IMR-90 (cell line): ENCODE measurements at regions not wholly inside any gene's neighbourhood (a gene's known extent, or its start where the extent isn't known, plus 50 kb on each side); places are given as distances from the start of the nearest gene placed in this dataset.
"Not testable (repeated sequence)": the region's sequence is repeated elsewhere in the genome, so short reads cannot be mapped to it uniquely, and the experiment has no call there.

Experiments
- ATAC-seq: fragments of 200-7000 bp; cut with Tn5 transposase; 2 replicates; pipeline ENCODE4 v1.9.1; 2020; ENCODE audit warnings: low read depth, mild to moderate bottlenecking, moderate library complexity
- BruUV-seq: library from RNA; stranded (reverse); fragments of 400-500 nt; replicated peaks from 2 replicates; lab custom pipeline; 2021; lab: Mats Ljungman, UMichigan
- CTCF ChIA-PET: fragments of 300-600 bp; formaldehyde crosslinking; extraction: SDS; loops from one replicate; lab custom pipeline; 2021; ENCODE audit warnings: antibody characterized with exemption; lab: Yijun Ruan, JAX
- POLR2A ChIA-PET: fragments of 300-600 bp; sonication (Branson Sonifier 250); formaldehyde crosslinking; loops from one replicate; lab custom pipeline; 2022; ENCODE audit warnings: antibody characterized with exemption; ENCODE audit not compliant: unreplicated experiment; lab: Charles Lee
- DNase-seq: peaks from one replicate; pipeline ENCODE4 v3.0.0; 2013
- H2AFZ ChIP-seq: replicated peaks from 2 replicates; pipeline ENCODE3; 2013; ENCODE audit warnings: low read length, mild to moderate bottlenecking; ENCODE audit not compliant: poor library complexity
- H2AK5ac ChIP-seq: 2 replicates; pipeline ENCODE4 v1.6.1; 2013; ENCODE audit warnings: low read depth, low read length, inconsistent platforms
- H2AK9ac ChIP-seq: replicated peaks from 2 replicates; pipeline ENCODE3; 2013; ENCODE audit warnings: mild to moderate bottlenecking, low read depth, low read length, moderate library complexity; ENCODE audit not compliant: poor library complexity
- H2BK120ac ChIP-seq: 2 replicates; pipeline ENCODE4 v1.6.1; 2013; ENCODE audit warnings: low read depth, low read length, inconsistent platforms
- H2BK15ac ChIP-seq: 3 replicates; pipeline ENCODE4 v1.6.1; 2013; ENCODE audit warnings: low read depth, low read length, inconsistent platforms
- H2BK20ac ChIP-seq: 2 replicates; pipeline ENCODE4 v1.6.1; 2013; ENCODE audit warnings: low read depth, mild to moderate bottlenecking, inconsistent platforms, low read length, moderate library complexity
- H2BK5ac ChIP-seq: 2 replicates; pipeline ENCODE4 v1.6.1; 2013; ENCODE audit warnings: mild to moderate bottlenecking, low read depth, low read length, inconsistent platforms; ENCODE audit not compliant: poor library complexity, severe bottlenecking
- H3K14ac ChIP-seq: replicated peaks from 2 replicates; pipeline ENCODE4 v1.6.1; 2013; ENCODE audit warnings: low read depth, low read length, inconsistent platforms
- H3K18ac ChIP-seq: 2 replicates; pipeline ENCODE4 v1.6.1; 2013; ENCODE audit warnings: low read depth, low read length, control low read depth
- H3K23ac ChIP-seq: 2 replicates; pipeline ENCODE4 v1.6.1; 2013; ENCODE audit warnings: low read depth, low read length, inconsistent platforms
- H3K27ac ChIP-seq: 2 replicates; pipeline ENCODE4 v1.5.1; 2013; ENCODE audit warnings: mild to moderate bottlenecking, control low read depth, low read length; ENCODE audit not compliant: insufficient read depth
- H3K27me3 ChIP-seq: 2 replicates; pipeline ENCODE4 v1.6.1; 2013; ENCODE audit warnings: low read length; ENCODE audit not compliant: control insufficient read depth, insufficient read depth
- H3K36me3 ChIP-seq: 2 replicates; pipeline ENCODE4 v1.6.1; 2013; ENCODE audit warnings: low read length, mixed read lengths; ENCODE audit not compliant: control insufficient read depth, insufficient read depth
- H3K4ac ChIP-seq: 2 replicates; pipeline ENCODE4 v1.6.1; 2013; ENCODE audit warnings: low read depth, low read length, inconsistent platforms
- H3K4me1 ChIP-seq: 2 replicates; pipeline ENCODE4 v1.6.1; 2013; ENCODE audit warnings: low read length, mixed read lengths; ENCODE audit not compliant: control insufficient read depth, insufficient read depth
- H3K4me2 ChIP-seq: 2 replicates; pipeline ENCODE4 v1.6.1; 2013; ENCODE audit warnings: low read depth, mild to moderate bottlenecking, control low read depth, low read length, moderate library complexity
- H3K4me3 ChIP-seq: 2 replicates; pipeline ENCODE4 v1.5.1; 2013; ENCODE audit warnings: low read depth, mild to moderate bottlenecking, control low read depth, low read length, moderate library complexity; ENCODE audit not compliant: insufficient read depth
- H3K56ac ChIP-seq: 2 replicates; pipeline ENCODE4 v1.6.1; 2013; ENCODE audit warnings: low read length, inconsistent platforms; ENCODE audit not compliant: insufficient read depth; ENCODE audit errors: extremely low read depth
- H3K79me1 ChIP-seq, 2 experiments: 2 replicates each; pipeline ENCODE4 v1.6.1; 2013; ENCODE audit warnings: low read length in 2 of 2, inconsistent platforms in 1 of 2, low read depth in 1 of 2
- H3K9ac ChIP-seq: 2 replicates; pipeline ENCODE4 v1.6.1; 2013; ENCODE audit warnings: low read depth, low read length, control low read depth
- H3K9me1 ChIP-seq: 2 replicates; pipeline ENCODE4 v1.6.1; 2013; ENCODE audit warnings: low read length, inconsistent platforms; ENCODE audit not compliant: insufficient read depth
- H3K9me3 ChIP-seq: 2 replicates; pipeline ENCODE4 v1.6.1; 2013; ENCODE audit warnings: low read length; ENCODE audit not compliant: control insufficient read depth, insufficient read depth
- H4K20me1 ChIP-seq: 2 replicates; pipeline ENCODE4 v1.6.1; 2013; ENCODE audit warnings: low read length, inconsistent platforms; ENCODE audit not compliant: insufficient read depth
- H4K5ac ChIP-seq: 2 replicates; pipeline ENCODE4 v1.6.1; 2013; ENCODE audit warnings: mild to moderate bottlenecking, low read depth, low read length, control low read depth
- H4K8ac ChIP-seq, 2 experiments: 2 replicates each; pipeline ENCODE4 v1.6.1; 2013; ENCODE audit warnings: low read depth in 2 of 2, low read length in 2 of 2, control low read depth in 1 of 2, inconsistent platforms in 1 of 2
- H4K91ac ChIP-seq: 2 replicates; pipeline ENCODE4 v1.6.1; 2013; ENCODE audit warnings: low read depth, low read length, inconsistent platforms; ENCODE audit not compliant: insufficient read depth
- RCOR1 ChIP-seq: IDR thresholded peaks from 2 replicates; pipeline ENCODE4 v1.6.1; 2012; ENCODE audit warnings: mild to moderate bottlenecking, low read length, improper control_type of control experiment; ENCODE audit not compliant: insufficient replicate concordance
- WGBS, 2 experiments: methylation state at CpG; one replicate each; pipeline versions ENCODE4 v1.1.5 to v1.1.7; 2013; ENCODE audit warnings: missing lambda C conversion rate in 2 of 2; ENCODE audit not compliant: insufficient read length in 1 of 2; ENCODE audit errors: extremely low coverage in 2 of 2; 5-methylcytosine and 5-hydroxymethylcytosine counted together
- dilution Hi-C: fragments of 300-500 bp; cut with HindIII; formaldehyde crosslinking; loops from one replicate; pipeline ENCODE4 v1.14.3; 2018; ENCODE audit warnings: low sequenced_read_pairs; ENCODE audit not compliant: unreplicated experiment
- in situ Hi-C: fragments of 300-500 bp; cut with MboI; formaldehyde crosslinking; loops from 3 replicates; pipeline ENCODE4 v1.14.3; 2019; ENCODE audit warnings: low sequenced_read_pairs, inconsistent platforms, mixed read lengths
- intact Hi-C: fragments of 100-400 bp; cut with micrococcal nuclease; formaldehyde crosslinking; loops from 2 replicates; pipeline ENCODE4 v1.10.0; 2022

DNA sequence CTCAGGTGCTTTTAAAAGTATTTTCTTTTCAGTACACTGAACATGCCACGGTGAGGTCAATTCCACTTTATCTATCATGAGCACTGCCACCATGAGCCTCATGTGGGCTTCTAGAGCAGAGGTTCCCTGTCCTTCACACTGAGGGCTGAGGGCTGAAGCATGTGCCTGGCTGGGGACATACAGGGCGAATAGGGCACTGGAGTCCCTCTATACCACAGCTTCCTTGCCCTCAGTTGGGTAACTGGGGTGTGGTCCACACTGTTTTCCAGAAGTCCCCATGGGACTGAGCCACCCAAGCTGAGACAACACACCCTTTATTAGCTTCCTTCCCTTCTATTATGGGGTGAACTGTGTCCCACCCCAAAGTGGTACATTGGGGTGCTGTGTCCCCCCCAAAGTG is 172.2 kb upstream of the ID2 start:
- ChIA-PET POLR2A (interaction anchor here (0.6 kb wide), 1 partner anchor 1373 kb away, joined by 3 read pairs; no protein-coding TSS in a partner anchor), CTCF (no interaction called here)
- no peak overlapping the region for H2AK5ac ChIP-seq
- no peak overlapping the region for H4K8ac ChIP-seq
- H3K27ac ChIP-seq = no peak overlapping the region
- TF ChIP-seq RCOR1 = no peak
- H2AFZ ChIP-seq = no peak overlapping the region
- H2BK5ac ChIP-seq = no peak overlapping the region
- H3K4me1 ChIP-seq = peaks cover 3% of the 10 kb centered on the region
- no CpG with 5 or more reads among the region's 2 CpGs for WGBS, 2 experiments
- no peaks in the 10 kb centered on the region for H3K36me3 ChIP-seq
- no peak overlapping the region for H2BK20ac ChIP-seq
- DNase-seq (no peak), ATAC-seq (no peak)
- intact Hi-C loops = loop anchor here (10.0 kb wide), 1 partner anchor 175 kb away; the partner anchor contains the start of gene ID2
- no peaks in the 10 kb centered on the region; the same call in 1 of the 2 replicates for H4K20me1 ChIP-seq
- H4K5ac ChIP-seq = no peak overlapping the region
- dilution Hi-C loops = no loop called here
- H2AK9ac ChIP-seq = no peak overlapping the region
- no peak overlapping the region for H2BK120ac ChIP-seq
- H3K79me1 ChIP-seq = no peaks in the 10 kb centered on the region
- H3K4me2 ChIP-seq = no peak overlapping the region
- no peak overlapping the region for H3K23ac ChIP-seq
- H3K56ac ChIP-seq = no peak overlapping the region
- no peak overlapping the region for H2BK15ac ChIP-seq
- no peak overlapping the region for H3K4me3 ChIP-seq
- H3K14ac ChIP-seq = no peak overlapping the region
- no peak overlapping the region for H4K91ac ChIP-seq
- H3K9ac ChIP-seq = no peak overlapping the region
- no peak overlapping the region for H3K18ac ChIP-seq
- no peaks in the 10 kb centered on the region for H3K9me1 ChIP-seq
- peaks cover 7% of the 10 kb centered on the region; the same call in 1 of the 2 replicates for H3K9me3 ChIP-seq
- H3K4ac ChIP-seq = no peak overlapping the region
- peaks cover 4% of the 10 kb centered on the region; the same call in 1 of the 2 replicates for H3K27me3 ChIP-seq
- in situ Hi-C loops = no loop called here
- no TSS peak for BruUV-seq

DNA sequence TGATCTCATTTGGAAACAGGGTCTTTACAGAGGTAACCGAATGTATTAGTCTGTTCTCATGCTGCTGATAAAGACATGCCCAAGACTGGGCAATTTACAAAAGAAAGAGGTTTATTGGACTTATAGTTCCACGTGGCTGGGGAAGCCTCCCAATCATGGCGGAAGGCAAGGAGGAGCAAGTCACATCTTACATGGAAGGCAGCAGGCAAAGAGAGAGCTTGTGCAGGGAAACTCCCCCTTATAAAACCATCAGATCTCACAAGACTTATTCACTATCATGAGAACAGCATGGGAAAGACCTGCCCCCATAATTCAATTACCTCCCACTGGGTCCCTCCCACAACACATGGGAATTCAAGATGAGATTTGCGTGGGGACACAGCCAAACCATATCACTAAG is 171.8 kb upstream of the ID2 start:
- H3K27me3 ChIP-seq, H4K91ac ChIP-seq, H2BK20ac ChIP-seq, H4K5ac ChIP-seq, H3K4ac ChIP-seq, H3K79me1 ChIP-seq, H3K56ac ChIP-seq, H3K36me3 ChIP-seq, dilution Hi-C loops, H3K4me1 ChIP-seq, BruUV-seq, H3K9ac ChIP-seq, H3K18ac ChIP-seq, H4K8ac ChIP-seq, ATAC-seq, POLR2A ChIA-PET, CTCF ChIA-PET, H3K27ac ChIP-seq, H2AK9ac ChIP-seq, H3K14ac ChIP-seq, H3K9me3 ChIP-seq, H3K4me3 ChIP-seq, H2AFZ ChIP-seq, H3K4me2 ChIP-seq, H2BK5ac ChIP-seq, in situ Hi-C loops, H2BK120ac ChIP-seq, H3K9me1 ChIP-seq, DNase-seq, H2AK5ac ChIP-seq, H2BK15ac ChIP-seq, H3K23ac ChIP-seq, H4K20me1 ChIP-seq: not testable (repeated sequence)
- intact Hi-C loops = loop anchor here (10.0 kb wide), 1 partner anchor 175 kb away; the partner anchor contains the start of gene ID2
- WGBS, 2 experiments = no CpG with 5 or more reads among the region's 4 CpGs
